ENCODE measurements at regions not wholly inside any gene's neighbourhood (a gene's known extent, or its start where the extent isn't known, plus 50 kb on each side); places are given as distances from the start of the nearest gene placed in this dataset.

- DNase-seq (ENCODE audit: low read depth), result no peak
- Histone ChIP-seq H3K4me3 (ENCODE audit: low read depth, low read length) (no peak overlapping the region), H3K36me3 (ENCODE audit: control insufficient read depth, insufficient read depth, low read length) (no peaks in the 10 kb centered on the region), H3K27me3 (ENCODE audit: control insufficient read depth, insufficient read depth, low read length) (no peaks in the 10 kb centered on the region)
- ChIA-PET POLR2A (no interaction called here), CTCF (no interaction called here)
- TF ChIP-seq, protein P1, sequence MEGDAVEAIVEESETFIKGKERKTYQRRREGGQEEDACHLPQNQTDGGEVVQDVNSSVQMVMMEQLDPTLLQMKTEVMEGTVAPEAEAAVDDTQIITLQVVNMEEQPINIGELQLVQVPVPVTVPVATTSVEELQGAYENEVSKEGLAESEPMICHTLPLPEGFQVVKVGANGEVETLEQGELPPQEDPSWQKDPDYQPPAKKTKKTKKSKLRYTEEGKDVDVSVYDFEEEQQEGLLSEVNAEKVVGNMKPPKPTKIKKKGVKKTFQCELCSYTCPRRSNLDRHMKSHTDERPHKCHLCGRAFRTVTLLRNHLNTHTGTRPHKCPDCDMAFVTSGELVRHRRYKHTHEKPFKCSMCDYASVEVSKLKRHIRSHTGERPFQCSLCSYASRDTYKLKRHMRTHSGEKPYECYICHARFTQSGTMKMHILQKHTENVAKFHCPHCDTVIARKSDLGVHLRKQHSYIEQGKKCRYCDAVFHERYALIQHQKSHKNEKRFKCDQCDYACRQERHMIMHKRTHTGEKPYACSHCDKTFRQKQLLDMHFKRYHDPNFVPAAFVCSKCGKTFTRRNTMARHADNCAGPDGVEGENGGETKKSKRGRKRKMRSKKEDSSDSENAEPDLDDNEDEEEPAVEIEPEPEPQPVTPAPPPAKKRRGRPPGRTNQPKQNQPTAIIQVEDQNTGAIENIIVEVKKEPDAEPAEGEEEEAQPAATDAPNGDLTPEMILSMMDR (IDR thresholded peaks at IDR 0.05; ENCODE audit: insufficient read depth, low read depth, low read length), result no peak
Observed at GRCh38 chr7:15845868-15846267, 159.4 kb upstream of the MEOX2 start.

DNA sequence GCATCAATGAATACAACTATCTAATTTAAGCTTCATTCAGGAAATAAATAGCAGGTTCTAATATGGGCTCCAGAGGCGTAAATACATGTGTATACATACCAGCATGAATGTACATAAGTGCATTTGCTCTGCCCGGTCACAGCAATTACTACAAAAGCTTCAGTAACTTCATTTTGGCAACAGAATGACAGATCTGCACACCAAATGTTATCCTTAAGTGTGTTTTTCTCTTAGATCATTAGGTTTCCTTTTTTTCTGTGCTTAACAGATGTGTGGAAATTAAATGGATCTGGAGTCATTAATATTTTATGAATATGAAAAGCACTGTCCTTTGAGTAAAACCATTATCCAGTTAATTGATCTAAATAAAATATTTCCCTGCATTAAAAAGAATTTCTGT lies 159.0 kb upstream of the MEOX2 start:
- TF ChIP-seq, protein P1 (IDR thresholded peaks at IDR 0.05; ENCODE audit: insufficient read depth, low read depth, low read length), result no peak
- H3K27me3 ChIP-seq (ENCODE audit: control insufficient read depth, insufficient read depth, low read length), result no peaks in the 10 kb centered on the region
- POLR2A ChIA-PET, result no interaction called here
- H3K4me3 ChIP-seq (ENCODE audit: low read depth, low read length), result no peak overlapping the region
- H3K36me3 ChIP-seq (ENCODE audit: control insufficient read depth, insufficient read depth, low read length), result no peaks in the 10 kb centered on the region
- DNase-seq (ENCODE audit: low read depth), result no peak
- CTCF ChIA-PET, result no interaction called here

- H3K4me3 ChIP-seq (ENCODE audit: low read depth, low read length), result peak overlapping the region; percentile 28
- TF ChIP-seq, protein P1 (IDR thresholded peaks at IDR 0.05; ENCODE audit: insufficient read depth, low read depth, low read length), result no peak
- DNase-seq (ENCODE audit: low read depth), result no peak
- no peaks in the 10 kb centered on the region for H3K36me3 ChIP-seq (ENCODE audit: control insufficient read depth, insufficient read depth, low read length)
- ChIA-PET CTCF (interaction anchor here (0.7 kb wide), 2 partner anchors 14 to 239 kb away, joined by 3 to 4 read pairs; no protein-coding TSS in a partner anchor), POLR2A (no interaction called here)
- no peaks in the 10 kb centered on the region for H3K27me3 ChIP-seq (ENCODE audit: control insufficient read depth, insufficient read depth, low read length)
Observed at GRCh38 chr7:15839416-15840100, 153.1 kb upstream of the MEOX2 start.

GRCh38 chr7:15838265-15838664 lies 151.8 kb upstream of the MEOX2 start:
- no peaks in the 10 kb centered on the region for H3K36me3 ChIP-seq (ENCODE audit: control insufficient read depth, insufficient read depth, low read length)
- H3K4me3 ChIP-seq (ENCODE audit: low read depth, low read length), result no peak overlapping the region
- ChIA-PET CTCF (no interaction called here), POLR2A (no interaction called here)
- DNase-seq (ENCODE audit: low read depth), result no peak
- no peaks in the 10 kb centered on the region for H3K27me3 ChIP-seq (ENCODE audit: control insufficient read depth, insufficient read depth, low read length)
- TF ChIP-seq, protein P1 (IDR thresholded peaks at IDR 0.05; ENCODE audit: insufficient read depth, low read depth, low read length), result no peak

DNA sequence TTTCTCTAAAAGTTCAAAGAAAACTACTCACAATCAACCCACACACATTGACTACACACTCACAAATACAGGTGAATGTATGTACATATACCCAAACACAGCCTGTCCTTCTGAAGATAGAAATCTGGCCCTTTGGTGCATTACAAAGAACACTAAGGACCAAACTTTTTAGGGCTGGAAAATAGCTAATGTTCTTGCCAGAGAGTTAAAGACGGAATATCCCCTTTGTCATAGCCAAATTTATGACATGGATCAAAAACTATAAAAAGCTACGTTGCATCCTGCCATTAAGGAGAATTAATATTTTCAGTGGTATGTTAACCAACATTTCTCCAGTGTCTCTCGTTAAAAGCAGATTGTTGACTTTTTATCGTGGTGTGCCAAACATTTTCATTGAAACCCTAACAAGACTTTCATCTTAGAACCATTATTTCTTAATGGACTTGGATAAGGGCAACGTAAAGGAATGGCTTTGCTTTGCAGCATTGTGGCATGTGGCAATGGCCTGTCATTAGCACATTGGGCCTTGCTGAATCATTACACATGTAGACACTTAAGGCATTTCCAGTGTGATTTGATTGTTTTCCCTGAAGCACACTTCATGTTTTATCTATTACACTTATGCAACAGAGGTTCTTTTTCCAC lies 150.9 kb upstream of the MEOX2 start:
- no peaks in the 10 kb centered on the region for H3K27me3 ChIP-seq (ENCODE audit: control insufficient read depth, insufficient read depth, low read length)
- no peak overlapping the region for H3K4me3 ChIP-seq (ENCODE audit: low read depth, low read length)
- TF ChIP-seq, protein P1 (IDR thresholded peaks at IDR 0.05; ENCODE audit: insufficient read depth, low read depth, low read length), result no peak
- DNase-seq (ENCODE audit: low read depth), result no peak
- no peaks in the 10 kb centered on the region for H3K36me3 ChIP-seq (ENCODE audit: control insufficient read depth, insufficient read depth, low read length)
- ChIA-PET CTCF (interaction anchor here (1.4 kb wide), 1 partner anchor 16 kb away, joined by 3 read pairs; no protein-coding TSS in a partner anchor), POLR2A (no interaction called here)
